ENCODE measurements at regions not wholly inside any gene's neighbourhood (a gene's known extent, or its start where the extent isn't known, plus 50 kb on each side); places are given as distances from the start of the nearest gene placed in this dataset.
A peak's percentile ranks its signal among the peaks of the same experiment; 100 is the strongest.
"Not testable (repeated sequence)": the region's sequence is repeated elsewhere in the genome, so short reads cannot be mapped to it uniquely, and the experiment has no call there.

- Mint-ChIP-seq H3K9me3 (no peaks in the 10 kb centered on the region), H3K27me3 (peaks cover 25% of the 10 kb centered on the region), H3K36me3 (no peaks in the 10 kb centered on the region), H3K27ac (no peak overlapping the region), H3K4me3 (peak overlapping the region in 1 of 4 donors; percentile 7), H3K4me1 (no peaks in the 10 kb centered on the region)
Observed at GRCh38 chr9:97766610-97767009, 69.5 kb upstream of the XPA start.

DNA sequence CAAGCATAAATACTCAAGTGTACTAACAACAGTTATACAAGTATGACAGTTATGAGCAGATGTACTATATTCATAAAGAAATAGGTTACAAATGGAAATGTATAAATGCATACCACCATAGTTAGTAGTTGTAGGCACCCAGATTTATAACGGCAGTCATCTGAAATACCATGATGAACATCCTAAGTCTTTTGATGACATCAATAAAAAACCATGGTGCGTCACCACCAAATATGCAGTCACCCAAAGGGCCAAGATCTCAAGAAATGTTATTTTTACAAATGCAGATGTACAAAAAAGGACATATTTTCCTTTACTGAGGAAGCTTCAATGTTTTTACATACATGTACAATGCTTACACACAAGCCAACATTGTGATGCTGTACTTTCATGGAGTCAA is 70.8 kb upstream of the XPA start:
- peaks cover 28% of the 10 kb centered on the region for H3K27me3 Mint-ChIP-seq
- no peak overlapping the region for H3K4me3 Mint-ChIP-seq
- H3K4me1 Mint-ChIP-seq: no peaks in the 10 kb centered on the region
- H3K9me3 Mint-ChIP-seq: no peaks in the 10 kb centered on the region
- no peak overlapping the region for H3K27ac Mint-ChIP-seq
- peaks cover 2% of the 10 kb centered on the region for H3K36me3 Mint-ChIP-seq

DNA sequence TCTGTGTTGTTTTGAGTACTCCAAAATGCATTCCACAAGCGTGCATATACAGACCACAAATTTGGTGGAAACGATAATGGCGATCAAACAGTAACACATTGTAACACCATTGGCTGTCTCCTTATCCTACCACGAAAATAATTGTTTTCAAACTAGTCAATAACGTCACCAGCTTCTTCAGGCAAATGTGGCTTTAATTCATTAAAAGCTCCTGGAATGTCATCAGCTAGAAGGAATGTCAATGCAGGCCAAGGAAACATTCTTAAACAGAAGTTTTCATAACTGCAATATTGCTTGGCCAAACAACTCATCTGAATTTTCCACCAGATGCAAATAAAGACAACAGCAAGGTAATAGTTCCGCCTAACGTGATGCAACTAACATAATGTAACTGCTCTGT is 71.6 kb upstream of the XPA start:
- no peak overlapping the region for H3K4me3 Mint-ChIP-seq
- no peaks in the 10 kb centered on the region for H3K9me3 Mint-ChIP-seq
- H3K36me3 Mint-ChIP-seq: peaks cover 2% of the 10 kb centered on the region
- H3K27me3 Mint-ChIP-seq: peaks cover 29% of the 10 kb centered on the region
- no peak overlapping the region for H3K27ac Mint-ChIP-seq
- no peaks in the 10 kb centered on the region for H3K4me1 Mint-ChIP-seq

DNA sequence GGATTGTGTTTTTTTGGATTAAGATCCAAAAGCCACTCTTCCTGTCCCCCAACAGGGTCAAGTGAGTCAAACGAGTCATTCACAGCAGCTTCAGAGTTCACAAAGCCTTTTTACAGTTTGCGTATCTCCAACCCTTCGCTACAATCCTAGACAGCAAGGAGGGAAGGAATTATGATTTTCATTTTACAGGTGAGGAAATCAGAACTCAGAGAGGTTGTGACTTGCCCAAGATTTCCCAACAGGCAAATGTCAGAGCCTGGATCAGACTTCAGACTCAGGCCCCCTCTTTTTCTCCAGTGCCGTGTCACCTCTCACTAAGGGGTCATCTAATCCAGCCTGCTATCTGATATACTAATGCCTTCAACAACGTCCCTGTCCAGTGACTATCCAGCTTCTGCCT is 72.1 kb upstream of the XPA start:
- Mint-ChIP-seq H3K27me3 (peaks cover 32% of the 10 kb centered on the region), H3K27ac (no peak overlapping the region), H3K4me3 (no peak overlapping the region), H3K9me3 (no peaks in the 10 kb centered on the region), H3K4me1 (no peaks in the 10 kb centered on the region), H3K36me3 (peaks cover 2% of the 10 kb centered on the region)

GRCh38 chr9:97770808-97771372 is 73.8 kb upstream of the XPA start:
- Mint-ChIP-seq H3K9me3 (peaks cover 0 to 2% (median 0%) of the 10 kb centered on the region in 3 donors), H3K27ac (no peak overlapping the region), H3K4me1 (no peaks in the 10 kb centered on the region), H3K27me3 (peaks cover 30% of the 10 kb centered on the region), H3K4me3 (no peak overlapping the region), H3K36me3 (peaks cover 2% of the 10 kb centered on the region)

DNA sequence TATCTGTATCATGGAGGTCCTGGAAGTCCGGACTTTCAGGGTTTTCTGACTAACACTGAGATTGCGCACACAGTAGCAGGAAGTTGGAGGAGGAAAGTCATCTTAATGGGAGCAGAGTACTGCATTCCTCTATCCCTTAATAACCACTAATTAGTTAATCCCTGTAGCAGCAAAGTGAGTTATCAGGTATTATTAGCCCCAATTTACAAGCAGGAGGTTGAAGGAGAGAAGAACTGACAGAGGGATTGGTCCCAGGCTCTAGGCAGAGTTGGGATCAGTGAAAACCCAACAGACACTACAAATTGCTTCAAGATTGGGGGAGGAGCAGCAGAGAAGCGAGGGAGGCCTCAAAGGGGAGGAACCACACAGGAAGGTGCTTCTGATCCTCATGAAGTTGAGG is 74.5 kb upstream of the XPA start:
- Mint-ChIP-seq H3K36me3 (peaks cover 2% of the 10 kb centered on the region), H3K27me3 (peaks cover 33% of the 10 kb centered on the region), H3K27ac (no peak overlapping the region), H3K4me1 (no peaks in the 10 kb centered on the region), H3K9me3 (peaks cover 0 to 2% (median 2%) of the 10 kb centered on the region in 3 donors), H3K4me3 (no peak overlapping the region)

GRCh38 chr9:97772145-97772544 is 75.0 kb upstream of the XPA start:
- Mint-ChIP-seq H3K27ac (no peak overlapping the region), H3K9me3 (peaks cover 0 to 2% (median 2%) of the 10 kb centered on the region in 3 donors), H3K4me3 (no peak overlapping the region), H3K36me3 (peaks cover 2% of the 10 kb centered on the region), H3K27me3 (peaks cover 33% of the 10 kb centered on the region), H3K4me1 (no peaks in the 10 kb centered on the region)

GRCh38 chr9:97773091-97773490 is 76.0 kb upstream of the XPA start:
- no peak overlapping the region for H3K27ac Mint-ChIP-seq
- peaks cover 33% of the 10 kb centered on the region for H3K27me3 Mint-ChIP-seq
- peaks cover 2% of the 10 kb centered on the region for H3K36me3 Mint-ChIP-seq
- no peak overlapping the region for H3K4me3 Mint-ChIP-seq
- peaks cover 0 to 2% (median 2%) of the 10 kb centered on the region in 3 donors for H3K9me3 Mint-ChIP-seq
- no peaks in the 10 kb centered on the region for H3K4me1 Mint-ChIP-seq

DNA sequence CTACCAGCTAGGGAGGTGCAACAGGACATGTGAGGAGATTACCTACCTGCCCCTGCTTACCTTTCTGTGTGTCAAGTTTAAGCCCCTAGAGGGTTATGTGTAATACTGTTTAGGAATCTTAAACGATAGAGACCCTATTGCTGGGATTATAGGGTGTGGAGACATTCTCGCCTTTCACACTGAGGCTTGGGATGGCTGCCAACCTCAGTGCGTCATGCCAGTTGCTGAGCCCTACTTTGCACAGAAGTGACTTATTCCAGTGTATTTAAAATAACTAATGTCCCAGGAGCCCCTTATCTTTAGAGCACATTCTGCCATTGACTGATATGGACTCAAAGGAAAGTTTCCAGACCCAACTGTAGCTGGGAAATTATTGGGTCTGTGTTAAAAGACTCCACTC is 76.6 kb upstream of the XPA start:
- no peak overlapping the region for H3K4me3 Mint-ChIP-seq
- no peak overlapping the region for H3K27ac Mint-ChIP-seq
- peaks cover 3 to 4% (median 3%) of the 10 kb centered on the region in 3 donors for H3K9me3 Mint-ChIP-seq
- peaks cover 2% of the 10 kb centered on the region for H3K36me3 Mint-ChIP-seq
- peaks cover 33% of the 10 kb centered on the region for H3K27me3 Mint-ChIP-seq
- no peaks in the 10 kb centered on the region for H3K4me1 Mint-ChIP-seq

- no peak overlapping the region for H3K27ac Mint-ChIP-seq
- no peak overlapping the region for H3K4me3 Mint-ChIP-seq
- peaks cover 25% of the 10 kb centered on the region for H3K27me3 Mint-ChIP-seq
- H3K9me3 Mint-ChIP-seq: peaks cover 6 to 9% (median 8%) of the 10 kb centered on the region in 3 donors
- H3K36me3 Mint-ChIP-seq: peaks cover 2% of the 10 kb centered on the region
- H3K4me1 Mint-ChIP-seq: no peaks in the 10 kb centered on the region
Observed at GRCh38 chr9:97774673-97775072, 77.5 kb upstream of the XPA start.

DNA sequence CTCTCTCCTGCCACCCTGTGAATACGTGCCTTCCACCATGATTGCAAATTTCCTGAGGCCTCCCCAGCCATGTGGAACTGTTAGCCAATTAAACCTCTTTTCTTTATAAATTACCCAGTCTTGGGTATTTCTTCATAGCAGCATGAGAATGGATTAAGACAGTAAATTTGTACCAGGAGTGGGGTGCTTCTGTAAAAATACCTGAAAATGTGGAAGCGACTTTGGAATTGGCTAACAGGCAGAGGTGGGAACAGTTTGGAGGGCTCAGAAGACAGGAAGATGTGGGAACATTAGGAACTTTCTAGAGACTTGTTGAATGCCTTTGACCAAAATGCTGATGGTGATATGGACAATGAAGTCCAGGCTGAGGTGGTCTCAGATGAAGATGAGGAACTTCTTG is 74.3 kb upstream of the FOXE1 start:
- not testable (repeated sequence) for H3K27ac Mint-ChIP-seq, H3K4me1 Mint-ChIP-seq, H3K36me3 Mint-ChIP-seq
- H3K27me3 Mint-ChIP-seq: peaks cover 17% of the 10 kb centered on the region
- H3K4me3 Mint-ChIP-seq: peak overlapping the region in 1 of 4 donors; percentile 18
- peaks cover 6 to 15% (median 12%) of the 10 kb centered on the region in 3 donors for H3K9me3 Mint-ChIP-seq

- H3K27me3 Mint-ChIP-seq: peaks cover 13% of the 10 kb centered on the region
- H3K27ac Mint-ChIP-seq: no peak overlapping the region
- no peak overlapping the region for H3K4me3 Mint-ChIP-seq
- H3K4me1 Mint-ChIP-seq: no peaks in the 10 kb centered on the region
- H3K9me3 Mint-ChIP-seq: peaks cover 6 to 15% (median 12%) of the 10 kb centered on the region in 3 donors
- H3K36me3 Mint-ChIP-seq: peaks cover 5% of the 10 kb centered on the region
Observed at GRCh38 chr9:97779608-97780007, 73.4 kb upstream of the FOXE1 start.

- H3K4me3 Mint-ChIP-seq: no peak overlapping the region
- H3K9me3 Mint-ChIP-seq: peaks cover 3 to 13% (median 12%) of the 10 kb centered on the region in 3 donors
- H3K4me1 Mint-ChIP-seq: no peaks in the 10 kb centered on the region
- H3K36me3 Mint-ChIP-seq: peaks cover 5% of the 10 kb centered on the region
- H3K27me3 Mint-ChIP-seq: peaks cover 8% of the 10 kb centered on the region
- no peak overlapping the region for H3K27ac Mint-ChIP-seq
Observed at GRCh38 chr9:97781902-97782301, 71.1 kb upstream of the FOXE1 start.

DNA sequence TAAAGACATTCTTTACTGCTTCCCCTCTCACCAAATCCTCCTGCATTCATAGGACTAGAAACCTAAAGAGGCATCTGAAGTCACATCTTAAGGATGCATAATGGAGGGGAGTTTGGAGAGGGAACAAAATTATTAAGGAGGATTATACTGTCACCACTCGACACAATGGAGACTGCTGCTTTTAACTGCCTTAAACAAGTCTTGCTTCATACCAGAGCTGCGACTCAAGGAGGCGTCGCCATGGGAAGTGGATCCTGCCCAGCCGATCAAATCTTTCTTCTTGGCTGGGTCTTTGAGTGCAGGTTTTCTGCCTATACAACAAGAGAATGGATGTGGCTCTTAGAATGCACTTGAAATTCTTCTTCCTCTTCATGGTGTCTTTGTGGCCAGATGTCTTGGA is 66.7 kb upstream of the FOXE1 start:
- peaks cover 11% of the 10 kb centered on the region for H3K27me3 Mint-ChIP-seq
- no peak overlapping the region for H3K27ac Mint-ChIP-seq
- no peak overlapping the region for H3K4me3 Mint-ChIP-seq
- H3K4me1 Mint-ChIP-seq: no peaks in the 10 kb centered on the region
- H3K36me3 Mint-ChIP-seq: no peaks in the 10 kb centered on the region
- peaks cover 0 to 2% (median 0%) of the 10 kb centered on the region in 3 donors for H3K9me3 Mint-ChIP-seq

DNA sequence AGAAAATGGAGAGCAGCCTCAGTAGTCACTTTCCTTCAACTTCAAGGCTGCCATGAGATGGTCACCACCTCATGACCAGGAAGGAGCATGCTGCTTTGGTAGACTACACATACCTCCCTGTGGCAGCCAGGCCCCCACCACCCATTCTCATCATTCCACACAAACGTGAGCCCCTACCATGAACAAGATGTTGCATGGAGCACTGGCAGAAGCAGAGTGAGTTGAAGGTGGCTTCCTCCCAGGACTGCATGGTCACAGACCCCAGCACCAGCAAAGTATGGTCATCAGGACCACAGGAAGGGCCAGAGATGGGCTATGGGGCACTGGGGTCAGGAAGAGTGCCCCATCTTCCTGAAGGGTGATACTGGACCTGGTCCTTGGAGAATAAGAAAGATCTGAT is 65.5 kb upstream of the FOXE1 start:
- Mint-ChIP-seq H3K9me3 (no peaks in the 10 kb centered on the region), H3K4me3 (no peak overlapping the region), H3K36me3 (no peaks in the 10 kb centered on the region), H3K4me1 (no peaks in the 10 kb centered on the region), H3K27me3 (peaks cover 6% of the 10 kb centered on the region), H3K27ac (no peak overlapping the region)

DNA sequence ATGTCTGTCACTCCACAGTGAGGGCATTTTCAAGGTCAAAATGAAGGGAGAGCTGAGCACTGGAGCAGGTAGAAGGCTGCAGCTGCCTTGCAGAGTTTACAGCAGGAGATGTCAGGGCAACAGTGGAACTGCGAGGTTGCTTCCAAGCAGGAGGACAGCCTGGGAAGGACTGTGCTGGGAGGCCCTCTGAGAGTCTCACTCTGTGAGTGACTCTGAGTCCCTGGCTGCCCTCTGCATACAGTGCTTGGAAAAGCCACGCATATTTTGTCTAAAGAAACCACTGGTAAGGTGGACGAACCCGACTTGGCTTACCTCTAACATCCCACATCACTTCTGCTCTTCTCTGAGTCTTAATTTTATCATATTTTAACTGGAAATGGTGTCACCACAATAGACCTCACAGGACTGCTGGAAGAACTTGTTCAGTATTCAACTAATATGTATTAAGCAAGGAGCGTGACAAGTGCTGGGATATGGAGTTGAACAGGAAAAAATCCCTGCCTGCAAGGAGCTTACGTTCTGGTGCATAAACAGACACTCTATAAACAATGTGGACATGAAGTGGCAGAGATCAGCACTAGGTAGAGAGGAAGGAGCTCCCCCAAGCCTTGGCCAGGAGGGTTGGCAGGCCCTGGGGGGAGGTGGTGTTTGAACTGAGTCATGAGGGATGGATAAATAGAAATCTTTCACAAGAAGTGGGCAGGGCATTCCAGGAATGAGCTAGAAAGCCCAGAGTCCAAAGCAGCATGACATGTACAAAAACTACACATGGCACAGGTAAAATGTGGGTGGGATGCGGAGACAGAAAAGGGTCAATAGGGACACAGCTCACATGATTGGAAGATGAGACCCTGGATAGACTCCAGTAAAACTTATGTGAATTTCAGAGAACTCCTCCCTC is 64.0 kb upstream of the FOXE1 start:
- Mint-ChIP-seq H3K9me3 (no peaks in the 10 kb centered on the region), H3K27ac (no peak overlapping the region), H3K27me3 (peaks cover 6% of the 10 kb centered on the region), H3K4me3 (no peak overlapping the region), H3K36me3 (no peaks in the 10 kb centered on the region), H3K4me1 (no peaks in the 10 kb centered on the region)
